ENCODE measurements at regions not wholly inside any gene's neighbourhood (a gene's known extent, or its start where the extent isn't known, plus 50 kb on each side); places are given as distances from the start of the nearest gene placed in this dataset.

- TF ChIP-seq CTCF (IDR thresholded peaks at IDR 0.05), result no peak
- no peak for TF ChIP-seq POLR2A (IDR thresholded peaks at IDR 0.05)
Measured at GRCh38 chr11:110797453-110797852, 85.2 kb upstream of the ARHGAP20 start.
